Hepatocyte (in vitro differentiated cells): ENCODE measurements at regions not wholly inside any gene's neighbourhood (a gene's known extent, or its start where the extent isn't known, plus 50 kb on each side); places are given as distances from the start of the nearest gene placed in this dataset.

ENCODE experiments used
- DNase-seq: peaks from one replicate; pipeline ENCODE4 v3.0.0-alpha.2; 2016; ENCODE audit warnings: low spot score
- H2AFZ ChIP-seq: fragments of 200-600 bp; sonication (generic); 2 replicates; pipeline ENCODE4 v1.6.0; 2016; ENCODE audit warnings: antibody characterized with exemption, mild to moderate bottlenecking
- H3K27ac ChIP-seq: fragments of 200-600 bp; sonication (generic); 2 replicates; pipeline ENCODE4 v1.5.1; 2016; ENCODE audit warnings: mild to moderate bottlenecking
- H3K27me3 ChIP-seq: fragments of 200-600 bp; sonication (generic); 2 replicates; pipeline ENCODE4 v1.6.1; 2016
- H3K36me3 ChIP-seq: fragments of 200-600 bp; sonication (generic); replicated peaks from 2 replicates; pipeline ENCODE4 v1.5.1; 2016; ENCODE audit warnings: low read depth; ENCODE audit not compliant: insufficient read depth
- H3K4me1 ChIP-seq: fragments of 200-600 bp; sonication (generic); 2 replicates; pipeline ENCODE4 v1.5.1; 2016; ENCODE audit warnings: mild to moderate bottlenecking, moderate library complexity; ENCODE audit not compliant: insufficient read depth
- H3K4me2 ChIP-seq: fragments of 200-600 bp; sonication (generic); 2 replicates; pipeline ENCODE4 v1.6.0; 2016
- H3K4me3 ChIP-seq: fragments of 200-600 bp; sonication (generic); 2 replicates; pipeline ENCODE4 v1.5.1; 2016; ENCODE audit warnings: mild to moderate bottlenecking
- H3K79me2 ChIP-seq: fragments of 200-600 bp; sonication (generic); 2 replicates; pipeline ENCODE4 v1.6.0; 2017; ENCODE audit warnings: mild to moderate bottlenecking
- H3K9me2 ChIP-seq: fragments of 200-600 bp; sonication (generic); replicated peaks from 2 replicates; pipeline ENCODE4 v1.6.0; 2017; ENCODE audit warnings: mild to moderate bottlenecking; ENCODE audit not compliant: insufficient read depth
- H3K9me3 ChIP-seq: fragments of 200-600 bp; sonication (generic); 2 replicates; pipeline ENCODE4 v1.5.1; 2016; ENCODE audit warnings: low read depth, mild to moderate bottlenecking
- H4K20me1 ChIP-seq: fragments of 200-600 bp; sonication (generic); 2 replicates; pipeline ENCODE4 v1.6.0; 2016; ENCODE audit warnings: mild to moderate bottlenecking; ENCODE audit not compliant: insufficient read depth, poor library complexity, severe bottlenecking
- EZH2 ChIP-seq: fragments of 200-600 bp; sonication (generic); IDR thresholded peaks from 2 replicates; pipeline ENCODE4 v1.6.1; 2016; ENCODE audit warnings: antibody characterized with exemption, mild to moderate bottlenecking, borderline replicate concordance
- EZH2phosphoT487 ChIP-seq: fragments of 200-600 bp; sonication (generic); IDR thresholded peaks from one replicate; pipeline ENCODE4 v1.6.1; 2018; ENCODE audit warnings: antibody characterized with exemption, mild to moderate bottlenecking, low read depth, moderate library complexity; ENCODE audit not compliant: unreplicated experiment, severe bottlenecking
- WGBS: methylation state at CpG from one replicate; pipeline ENCODE4 v1.1.6; 2016; ENCODE audit warnings: low lambda C conversion rate; ENCODE audit errors: missing lambda C conversion rate; 5-methylcytosine and 5-hydroxymethylcytosine counted together
- TF ChIP-seq, protein P1 (sequence below): fragments of 200-600 bp; sonication (generic); IDR thresholded peaks from 2 replicates; pipeline ENCODE4 v1.5.1; 2016; ENCODE audit warnings: antibody characterized with exemption, mild to moderate bottlenecking; ENCODE audit not compliant: poor library complexity

DNA sequence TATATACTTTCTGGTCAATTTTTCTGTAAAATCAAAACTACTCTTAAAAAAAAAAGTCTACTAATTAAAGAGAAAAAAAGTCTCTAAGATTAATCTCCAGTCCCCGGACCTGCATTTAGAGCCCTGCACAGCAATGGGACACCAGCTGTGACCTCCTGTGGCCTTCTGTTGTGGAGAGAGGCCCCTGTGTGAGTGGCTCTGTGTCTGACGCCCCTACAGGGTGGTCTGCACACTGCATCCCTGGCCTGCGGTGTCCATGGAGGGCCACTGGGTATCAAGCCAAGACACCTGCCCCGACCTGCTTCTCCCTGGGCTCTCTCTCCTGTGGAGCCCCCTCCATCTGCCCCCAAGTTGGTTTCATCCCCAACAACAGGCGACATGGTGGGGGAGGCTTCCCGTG, 248.0 kb upstream of the DIO3 start:
- H3K79me2 ChIP-seq, result no peaks in the 10 kb centered on the region
- no peaks in the 10 kb centered on the region for H4K20me1 ChIP-seq
- H3K9me2 ChIP-seq, result no peaks in the 10 kb centered on the region
- TF ChIP-seq EZH2, result no peak
- no peak overlapping the region for H3K4me3 ChIP-seq
- H3K27me3 ChIP-seq, result no peaks in the 10 kb centered on the region
- DNase-seq, result no peak
- H2AFZ ChIP-seq, result no peak overlapping the region
- H3K4me2 ChIP-seq, result no peak overlapping the region
- no peaks in the 10 kb centered on the region for H3K36me3 ChIP-seq
- H3K27ac ChIP-seq, result no peak overlapping the region
- no peaks in the 10 kb centered on the region for H3K9me3 ChIP-seq
- H3K4me1 ChIP-seq, result peaks cover 14% of the 10 kb centered on the region
- 73% methylated on average over 6 of the region's 6 CpGs for WGBS

DNA sequence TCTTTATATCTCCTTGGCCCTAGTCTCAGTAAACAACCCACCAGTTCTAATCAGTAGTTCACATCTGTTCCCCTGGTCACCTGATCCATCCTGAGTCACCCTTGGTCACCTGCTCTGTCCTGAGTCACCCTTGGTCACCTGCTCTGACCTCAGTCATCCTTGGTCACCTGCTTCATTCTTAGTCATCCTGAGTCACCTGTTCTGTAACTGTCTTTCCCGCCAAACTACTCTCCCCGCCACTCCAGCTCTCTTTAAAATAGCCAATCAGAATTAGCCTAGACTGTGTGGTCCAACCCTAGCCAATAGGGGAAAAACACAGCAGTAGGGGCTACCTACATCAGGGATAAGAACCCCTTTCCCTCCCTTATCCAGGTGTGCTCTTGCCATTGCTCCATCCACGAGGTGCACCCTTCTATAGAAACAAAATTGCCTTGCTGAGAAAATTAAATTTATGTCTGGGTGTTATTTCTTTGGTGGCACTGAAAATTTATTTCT, 245.4 kb upstream of the DIO3 start:
- no peak overlapping the region for H2AFZ ChIP-seq

DNA sequence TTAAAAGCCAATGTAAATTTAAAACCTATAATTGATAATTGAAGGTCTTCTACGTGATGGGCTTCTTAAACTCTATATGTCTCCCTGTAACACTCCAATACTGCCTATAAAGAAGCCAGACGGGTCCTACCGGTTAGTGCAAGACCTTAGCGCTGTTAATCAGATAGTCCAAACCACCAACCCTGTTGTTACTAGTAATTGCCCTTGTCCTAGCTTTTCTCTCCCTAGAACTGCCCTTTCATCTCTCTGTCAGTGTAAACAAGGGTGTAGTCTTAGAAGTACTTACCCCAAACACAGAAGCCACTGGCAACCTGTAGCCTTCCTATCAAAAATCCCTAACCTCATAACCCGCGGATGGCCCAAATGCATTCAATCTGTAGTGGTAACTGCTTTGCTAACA, 243.0 kb upstream of the DIO3 start:
- H3K9me2 ChIP-seq, result no peaks in the 10 kb centered on the region
- H3K27ac ChIP-seq, result peak overlapping the region; percentile 88

More for the DNA sequence above, 245.4 kb upstream of the DIO3 start:
- Histone ChIP-seq H3K9me2 (no peaks in the 10 kb centered on the region), H4K20me1 (no peaks in the 10 kb centered on the region), H3K36me3 (no peaks in the 10 kb centered on the region), H3K4me1 (peaks cover 32% of the 10 kb centered on the region), H3K27me3 (no peaks in the 10 kb centered on the region), H3K4me3 (no peak overlapping the region), H3K27ac (peak overlapping the region; percentile 90), H3K4me2 (no peak overlapping the region), H3K9me3 (no peaks in the 10 kb centered on the region), H3K79me2 (no peaks in the 10 kb centered on the region)
- 78% methylated on average over 3 of the region's 3 CpGs for WGBS
- TF ChIP-seq, protein P1, sequence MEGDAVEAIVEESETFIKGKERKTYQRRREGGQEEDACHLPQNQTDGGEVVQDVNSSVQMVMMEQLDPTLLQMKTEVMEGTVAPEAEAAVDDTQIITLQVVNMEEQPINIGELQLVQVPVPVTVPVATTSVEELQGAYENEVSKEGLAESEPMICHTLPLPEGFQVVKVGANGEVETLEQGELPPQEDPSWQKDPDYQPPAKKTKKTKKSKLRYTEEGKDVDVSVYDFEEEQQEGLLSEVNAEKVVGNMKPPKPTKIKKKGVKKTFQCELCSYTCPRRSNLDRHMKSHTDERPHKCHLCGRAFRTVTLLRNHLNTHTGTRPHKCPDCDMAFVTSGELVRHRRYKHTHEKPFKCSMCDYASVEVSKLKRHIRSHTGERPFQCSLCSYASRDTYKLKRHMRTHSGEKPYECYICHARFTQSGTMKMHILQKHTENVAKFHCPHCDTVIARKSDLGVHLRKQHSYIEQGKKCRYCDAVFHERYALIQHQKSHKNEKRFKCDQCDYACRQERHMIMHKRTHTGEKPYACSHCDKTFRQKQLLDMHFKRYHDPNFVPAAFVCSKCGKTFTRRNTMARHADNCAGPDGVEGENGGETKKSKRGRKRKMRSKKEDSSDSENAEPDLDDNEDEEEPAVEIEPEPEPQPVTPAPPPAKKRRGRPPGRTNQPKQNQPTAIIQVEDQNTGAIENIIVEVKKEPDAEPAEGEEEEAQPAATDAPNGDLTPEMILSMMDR, result no peak
- TF ChIP-seq EZH2, result no peak
- no peak for TF ChIP-seq EZH2phosphoT487
- peak; percentile 83 for DNase-seq

DNA sequence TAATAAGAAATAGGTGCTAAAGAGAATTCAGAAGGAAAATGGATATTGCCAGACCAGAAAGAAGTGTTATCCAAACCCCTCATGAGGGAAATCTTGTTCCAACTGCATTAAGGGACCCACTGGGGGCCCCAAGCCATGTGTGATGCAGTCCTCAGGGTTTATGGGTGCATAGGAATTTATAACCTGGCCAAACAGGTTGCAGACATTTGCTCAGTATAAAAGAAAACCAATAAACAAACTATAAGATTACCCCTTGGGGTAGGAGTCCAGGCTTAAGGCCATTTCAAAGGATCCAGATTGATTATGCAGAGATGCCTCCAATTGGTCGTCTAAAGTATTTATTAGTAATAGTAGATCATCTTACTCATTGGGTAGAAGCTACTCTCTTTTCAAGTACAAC, 240.9 kb upstream of the DIO3 start:
- Histone ChIP-seq H3K27ac (peak overlapping the region; percentile 88), H3K4me2 (no peak overlapping the region), H3K27me3 (no peaks in the 10 kb centered on the region), H3K4me1 (peaks cover 24% of the 10 kb centered on the region), H4K20me1 (no peaks in the 10 kb centered on the region), H3K79me2 (no peaks in the 10 kb centered on the region), H3K4me3 (no peak overlapping the region), H3K9me3 (no peaks in the 10 kb centered on the region), H3K36me3 (no peaks in the 10 kb centered on the region), H2AFZ (no peak overlapping the region), H3K9me2 (no peaks in the 10 kb centered on the region)
- 39% methylated on average over 1 of the region's 1 CpG for WGBS
- DNase-seq, result peak; percentile 28
- TF ChIP-seq EZH2, result no peak
- TF ChIP-seq EZH2phosphoT487, result no peak
- TF ChIP-seq, protein P1, result no peak

More for the DNA sequence above, 243.0 kb upstream of the DIO3 start:
- Histone ChIP-seq H3K4me1 (peaks cover 32% of the 10 kb centered on the region), H2AFZ (no peak overlapping the region), H3K36me3 (no peaks in the 10 kb centered on the region), H3K27me3 (no peaks in the 10 kb centered on the region), H3K9me3 (no peaks in the 10 kb centered on the region), H3K4me3 (no peak overlapping the region), H4K20me1 (no peaks in the 10 kb centered on the region), H3K79me2 (no peaks in the 10 kb centered on the region), H3K4me2 (no peak overlapping the region)
- peak; percentile 46 for DNase-seq
- 26% methylated on average over 6 of the region's 6 CpGs for WGBS
- TF ChIP-seq EZH2phosphoT487, result no peak
- no peak for TF ChIP-seq EZH2
- TF ChIP-seq, protein P1, result no peak
